ENCODE measurements at regions not wholly inside any gene's neighbourhood (a gene's known extent, or its start where the extent isn't known, plus 50 kb on each side); places are given as distances from the start of the nearest gene placed in this dataset.
"Not testable (repeated sequence)": the region's sequence is repeated elsewhere in the genome, so short reads cannot be mapped to it uniquely, and the experiment has no call there.

DNA sequence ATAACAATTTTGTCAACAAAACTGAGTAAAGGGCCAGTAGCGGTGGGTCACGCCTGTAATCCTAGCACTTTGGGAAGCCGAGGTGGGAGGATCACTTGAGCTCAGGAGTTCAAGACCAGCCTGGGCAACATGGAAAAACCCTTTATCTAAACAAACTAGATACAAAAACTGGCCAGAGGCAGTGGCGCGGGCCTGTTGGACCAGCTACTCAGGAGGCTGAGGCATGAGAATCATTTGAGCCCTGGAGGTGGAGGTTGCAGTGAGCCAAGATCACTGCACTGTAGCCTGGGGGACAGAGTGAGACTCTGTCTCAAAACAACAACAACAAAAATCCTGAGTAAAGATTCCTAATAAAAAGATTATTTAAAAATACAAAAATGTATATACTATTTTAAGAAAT lies 583.1 kb downstream of the KCNJ2 start:
- ATAC-seq: not testable (repeated sequence)

DNA sequence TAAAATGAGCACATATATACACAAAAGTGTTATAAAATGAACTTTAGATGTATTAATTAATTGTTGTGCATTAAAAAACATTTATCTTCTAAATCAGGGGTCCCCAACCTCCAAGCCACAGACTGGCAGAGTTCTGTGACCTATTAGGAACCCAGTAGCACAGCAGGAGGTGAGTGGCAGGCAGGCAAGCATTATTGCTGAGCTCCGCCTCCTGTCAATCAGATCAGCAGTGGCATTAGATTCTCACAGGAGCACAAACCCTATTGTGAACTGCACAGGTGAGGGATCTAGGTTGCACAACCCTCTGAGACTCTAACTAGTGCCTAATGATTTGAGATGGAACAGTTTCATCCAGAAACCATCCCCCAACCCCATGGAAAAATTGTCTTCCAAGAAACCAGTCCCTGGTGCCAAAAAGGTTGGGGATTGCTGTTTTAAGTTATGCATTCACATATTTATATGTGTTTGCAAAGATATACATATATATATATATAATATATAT lies 583.7 kb downstream of the KCNJ2 start:
- no peak for ATAC-seq

DNA sequence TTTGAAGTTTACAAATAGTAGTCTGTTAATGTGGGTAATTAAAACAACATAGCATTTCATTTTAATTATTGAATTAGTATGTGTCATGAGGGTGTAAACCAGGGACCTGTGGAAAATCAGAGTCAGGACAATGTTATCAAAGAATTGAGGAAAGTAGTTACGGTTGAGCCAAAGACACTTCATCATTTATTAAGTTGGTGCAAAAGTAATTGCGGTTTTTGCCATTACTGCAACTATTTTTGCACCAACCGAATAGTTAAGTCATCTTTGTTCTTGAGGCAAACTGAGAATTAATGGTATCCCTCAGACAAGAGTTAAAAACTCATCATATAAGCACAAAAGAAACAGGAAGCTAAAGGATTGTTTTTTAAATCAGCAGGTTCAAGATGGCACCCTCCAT lies 593.7 kb downstream of the KCNJ2 start:
- no peak for ATAC-seq

DNA sequence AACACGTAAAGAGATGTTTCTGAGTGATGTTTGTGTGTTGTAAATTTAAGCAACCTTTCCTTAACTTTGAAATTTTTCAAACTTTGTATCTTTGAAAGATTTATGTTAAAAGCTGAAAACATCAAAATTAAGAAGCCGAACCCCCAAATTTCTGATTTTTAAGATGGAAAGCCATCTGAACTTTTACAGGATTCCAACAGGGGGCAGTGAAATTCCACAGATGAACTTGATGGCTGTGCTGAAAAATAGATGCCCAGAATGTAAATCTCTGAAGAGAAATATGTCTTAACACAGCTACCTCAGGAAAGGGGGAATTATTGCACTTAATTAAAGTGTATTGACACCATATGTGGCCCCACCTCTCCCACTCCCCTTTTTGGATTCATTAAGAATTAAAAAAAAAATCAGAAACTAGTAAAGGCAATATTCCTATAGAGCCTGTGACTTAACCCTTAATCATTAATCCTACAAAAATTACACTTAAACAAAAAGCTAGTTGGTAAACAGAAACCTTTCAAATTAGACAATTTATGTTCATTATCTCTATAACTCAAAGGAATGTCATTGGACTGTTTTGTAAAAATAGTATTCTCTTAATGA lies 597.9 kb downstream of the KCNJ2 start:
- ATAC-seq: no peak

DNA sequence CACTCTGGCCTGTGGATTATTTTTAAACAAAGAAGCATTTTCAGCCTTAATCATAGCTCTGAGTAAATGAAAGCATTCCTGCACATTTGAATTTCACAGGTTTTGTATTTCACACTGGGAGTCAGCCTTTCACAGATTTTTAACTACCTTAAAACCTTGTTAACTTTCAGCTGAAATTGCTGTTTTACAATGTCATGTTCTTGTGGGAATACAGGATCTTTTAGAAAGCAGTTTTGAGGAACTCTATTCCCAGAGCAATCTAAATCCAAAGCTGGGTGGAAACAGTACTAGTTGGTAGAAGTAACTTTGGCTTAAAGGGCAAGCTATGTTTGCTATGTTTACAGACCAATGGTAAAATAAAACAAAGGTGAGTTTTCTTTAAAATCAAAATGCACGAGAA lies 600.6 kb downstream of the KCNJ2 start:
- ATAC-seq: no peak

DNA sequence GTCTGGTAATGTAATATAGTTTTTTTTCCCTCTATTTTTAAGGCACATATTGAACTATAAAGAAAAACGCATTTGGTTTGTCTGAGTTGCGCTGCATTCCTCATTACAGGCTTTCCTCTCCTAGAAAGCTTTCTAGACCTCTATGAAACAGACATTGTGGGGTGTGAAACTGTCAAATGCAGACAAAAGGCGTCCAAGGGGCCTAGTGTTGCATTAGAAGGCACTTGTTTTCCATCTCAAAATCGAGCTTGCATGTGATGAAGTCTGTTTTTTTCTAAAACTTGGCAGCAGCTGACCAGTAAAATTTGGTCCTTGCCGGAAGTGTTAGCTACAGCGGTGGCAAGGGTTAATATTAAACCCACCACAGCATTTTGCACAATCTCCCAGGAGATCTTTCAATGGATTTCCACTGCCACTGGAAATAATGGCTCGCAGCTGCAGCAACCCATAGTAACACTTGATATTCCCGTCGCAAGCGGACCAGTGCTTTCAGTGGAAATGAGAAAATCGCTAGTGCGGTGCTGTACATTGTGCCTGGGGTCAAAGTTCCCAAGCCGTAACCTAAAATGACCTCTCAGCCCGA lies 602.6 kb downstream of the KCNJ2 start:
- no peak for ATAC-seq

DNA sequence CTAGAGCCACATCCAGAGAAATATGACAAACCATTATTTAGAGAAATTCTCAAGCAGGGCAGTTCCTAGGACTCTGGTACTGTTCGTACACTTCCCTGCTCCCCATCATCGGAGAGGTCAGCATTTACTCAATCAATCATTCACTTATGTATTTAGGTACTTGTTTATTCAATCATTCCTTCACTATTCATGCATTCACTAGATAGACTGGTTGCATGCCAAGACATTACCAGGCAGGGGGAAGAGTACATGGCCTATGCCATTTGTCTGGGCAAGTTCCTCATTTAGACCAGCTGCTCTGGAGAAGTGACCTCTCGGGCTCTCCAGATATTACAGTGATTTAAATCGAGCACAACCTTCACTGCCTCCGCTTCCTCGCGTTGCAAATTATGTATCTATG lies 603.4 kb downstream of the KCNJ2 start:
- no peak for ATAC-seq

DNA sequence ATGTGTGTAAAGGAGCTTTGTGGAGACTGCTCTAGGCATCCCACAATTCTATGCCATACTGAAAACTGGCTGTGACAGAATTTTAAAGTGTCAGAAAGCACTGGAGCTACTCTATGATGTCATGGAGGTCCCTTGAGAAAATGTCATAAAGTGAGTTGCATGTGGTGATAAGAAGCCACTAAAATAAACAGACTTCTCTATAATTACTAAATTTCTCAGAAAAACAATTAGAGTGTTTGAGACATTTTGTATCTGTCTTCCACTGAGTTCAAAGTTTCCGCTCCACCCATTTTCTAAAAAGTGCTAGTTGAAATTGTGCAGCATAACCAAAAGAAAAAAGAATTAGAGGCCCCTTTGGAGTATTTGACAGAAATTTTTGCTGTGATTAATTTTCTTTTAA lies 603.9 kb downstream of the KCNJ2 start:
- no peak for ATAC-seq

DNA sequence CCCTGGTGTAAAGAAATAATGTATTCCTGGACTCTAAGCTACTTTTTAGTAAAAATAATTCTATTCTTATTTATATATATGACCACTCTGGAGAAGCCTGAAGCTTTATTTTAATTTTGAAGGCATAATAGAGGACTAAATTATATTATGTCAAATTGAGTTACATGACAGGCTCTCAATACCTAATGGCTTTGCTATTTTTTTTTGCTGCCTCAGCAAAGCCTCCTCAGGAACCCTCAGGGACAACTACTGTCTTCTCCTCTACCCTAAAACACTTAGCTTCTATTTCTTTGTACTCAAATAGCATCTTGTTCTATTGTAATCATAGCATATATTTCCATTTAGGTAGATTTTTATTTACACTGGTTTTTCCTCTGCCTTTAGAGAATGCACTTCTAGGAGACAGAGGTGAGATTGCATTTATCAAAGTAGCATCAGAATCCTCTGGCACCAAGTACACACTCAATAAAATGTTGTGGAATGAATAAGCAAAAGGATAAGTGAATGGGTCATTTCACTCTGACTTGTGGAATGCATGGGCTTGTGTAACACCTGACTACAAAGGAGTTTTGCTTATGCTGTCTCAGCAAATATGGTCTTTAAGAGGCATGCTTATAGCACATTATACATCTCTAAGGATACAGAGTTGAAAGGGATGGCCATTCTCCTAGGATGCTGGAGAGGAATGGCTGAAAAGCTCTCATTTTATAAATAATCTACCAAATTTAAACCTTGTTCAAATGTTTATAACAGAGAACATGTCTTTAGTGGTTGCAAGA lies 605.2 kb downstream of the KCNJ2 start:
- ATAC-seq: no peak

DNA sequence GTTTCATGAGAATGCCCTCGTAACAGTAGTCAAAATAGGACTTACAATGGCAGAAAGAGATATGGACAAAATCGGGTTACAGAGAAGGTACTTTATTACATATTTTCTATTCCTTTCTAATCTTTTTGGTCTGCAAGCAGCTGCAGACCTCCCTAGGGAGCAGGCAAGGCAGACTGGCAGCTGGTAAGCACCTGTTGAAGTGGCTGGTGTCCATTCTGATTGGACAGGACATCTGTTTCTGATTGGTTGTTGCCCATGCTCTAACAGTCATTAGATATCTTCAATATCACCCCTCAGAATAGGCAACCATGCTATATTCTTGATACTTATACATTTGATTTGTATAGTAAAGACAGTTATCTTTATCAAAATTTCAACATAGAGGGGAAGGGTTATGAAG lies 606.3 kb downstream of the KCNJ2 start:
- ATAC-seq: no peak

DNA sequence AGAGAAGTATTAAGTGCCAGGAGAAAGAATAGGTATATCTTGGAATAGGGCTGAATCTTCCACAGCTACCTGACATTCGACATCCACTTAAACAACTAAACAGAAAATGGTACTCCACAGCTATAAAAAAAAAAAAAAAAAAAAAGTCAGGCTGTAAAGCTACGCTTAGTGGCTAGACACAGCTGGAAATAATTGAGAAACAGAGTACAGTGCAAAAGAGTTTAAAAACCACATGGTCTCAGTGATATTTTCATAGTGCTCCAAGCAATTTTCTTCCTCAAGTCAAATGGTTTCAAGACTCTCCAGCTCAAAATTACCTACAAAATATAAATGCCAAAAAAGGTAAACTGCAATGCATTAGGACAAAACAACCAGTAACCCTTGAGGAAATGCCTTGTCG lies 607.1 kb downstream of the KCNJ2 start:
- ATAC-seq: no peak

DNA sequence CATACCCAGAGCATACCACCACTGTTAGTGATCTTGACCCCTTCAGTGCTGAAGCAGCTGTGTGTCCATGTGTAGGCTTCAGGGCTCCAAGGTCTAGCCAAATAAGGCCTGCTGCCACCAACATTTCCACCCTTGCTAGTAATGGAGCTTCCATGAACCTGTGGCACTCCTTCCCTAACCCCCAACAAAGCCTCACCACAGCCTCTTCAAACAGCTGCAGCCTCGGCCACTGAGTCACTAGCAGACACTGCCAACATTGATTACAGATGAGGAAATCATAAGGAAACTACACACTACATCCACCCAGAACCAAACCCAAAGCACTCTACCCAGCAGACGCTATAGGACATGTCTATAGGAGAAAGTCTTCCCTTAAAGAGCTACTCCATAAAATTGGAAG lies 610.7 kb downstream of the KCNJ2 start:
- no peak for ATAC-seq

DNA sequence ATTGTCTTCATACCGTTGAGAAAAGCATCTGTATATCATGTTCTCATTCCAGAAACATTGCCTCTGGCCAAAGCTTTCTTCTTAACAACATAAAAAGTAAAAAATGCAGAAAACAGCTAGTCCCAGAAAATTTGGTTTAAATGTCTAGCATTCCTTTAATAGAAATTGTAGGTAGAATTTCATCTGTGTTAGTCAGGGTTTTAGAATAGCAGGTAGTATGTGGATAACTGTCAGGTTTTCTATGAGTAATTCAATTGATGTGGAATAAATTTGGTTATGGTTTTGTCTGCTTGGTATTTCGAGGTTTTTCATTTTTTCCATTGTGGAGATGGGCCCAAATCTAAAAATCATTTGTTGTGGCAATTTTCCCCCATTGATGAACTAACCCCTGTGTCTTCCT lies 616.7 kb downstream of the KCNJ2 start:
- ATAC-seq: no peak

DNA sequence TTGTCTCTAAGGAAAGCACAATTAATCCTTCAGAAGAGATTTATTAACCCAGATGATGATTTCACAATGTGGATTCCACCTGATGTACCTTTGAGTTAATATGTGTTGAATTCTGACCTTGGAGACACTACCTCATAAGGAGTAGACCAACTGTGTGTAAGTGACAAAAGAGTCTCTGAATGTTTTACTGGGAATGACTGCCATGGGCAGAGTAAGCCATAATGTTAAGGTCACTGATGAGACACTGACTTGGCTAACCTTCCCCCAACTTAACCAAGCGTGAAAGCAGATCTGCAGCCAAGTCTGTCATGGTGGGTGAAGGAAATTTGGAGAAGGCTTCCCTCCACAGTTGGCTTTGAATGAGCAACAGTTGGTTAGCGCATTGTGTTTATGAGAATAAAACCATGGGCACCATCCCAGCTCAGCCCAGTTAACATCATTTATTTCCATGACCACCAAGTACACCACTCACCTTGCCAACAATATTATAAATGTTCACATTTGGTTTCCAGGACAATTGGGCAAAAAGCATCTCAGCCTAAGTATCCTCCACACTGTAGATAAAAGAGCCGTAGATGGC lies 618.5 kb downstream of the KCNJ2 start:
- no peak for ATAC-seq

DNA sequence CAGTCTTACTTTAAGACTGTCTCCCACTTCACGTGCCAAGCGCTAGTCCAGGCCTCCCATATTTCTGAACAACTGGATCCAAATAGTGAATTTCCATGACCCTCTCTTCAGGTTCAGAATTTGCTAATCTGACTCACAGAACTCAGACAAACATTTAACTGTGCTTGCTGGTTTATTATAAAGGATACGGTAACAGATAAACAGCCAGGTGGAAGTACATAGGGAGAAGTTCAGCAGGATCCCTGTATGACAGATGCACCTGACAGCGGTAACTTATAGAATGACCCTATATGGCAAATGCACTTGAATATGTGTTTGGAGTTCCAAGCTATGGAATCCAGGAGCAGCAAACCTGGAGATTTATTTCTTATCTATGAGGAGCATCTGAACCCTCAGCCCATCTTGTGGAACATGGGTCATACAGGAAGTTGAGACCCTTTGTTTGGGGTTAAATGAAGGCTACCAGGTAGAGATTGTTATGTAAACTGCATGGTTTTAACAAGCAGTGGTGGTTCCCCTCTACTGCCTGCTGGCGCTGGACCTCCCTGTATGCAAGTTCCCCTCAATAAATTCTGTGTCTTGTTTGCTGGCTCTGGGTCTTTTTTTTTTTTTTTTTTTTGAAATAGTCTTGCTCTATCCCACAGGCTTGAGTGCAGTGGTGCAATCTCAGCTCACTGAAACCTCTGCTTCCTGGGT lies 622.6 kb downstream of the KCNJ2 start:
- ATAC-seq: no peak

DNA sequence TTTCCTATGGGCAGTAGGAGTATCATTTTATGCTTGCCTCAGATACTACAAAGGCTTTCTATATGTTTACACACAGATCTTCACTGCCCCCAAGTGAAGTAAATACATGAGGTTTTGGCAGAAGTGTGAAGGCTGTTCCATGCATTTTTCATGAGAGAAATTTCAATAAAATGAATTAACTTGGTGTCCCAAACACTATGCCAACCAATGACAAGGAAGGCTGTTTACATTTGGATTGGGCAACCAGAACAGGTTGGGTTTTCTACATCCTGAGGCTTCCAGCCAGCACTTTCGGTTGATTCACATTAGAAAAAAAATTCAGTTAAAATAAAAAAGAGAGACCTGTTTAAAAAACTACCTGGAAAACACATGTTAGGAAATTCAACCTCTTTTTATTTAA lies 625.4 kb downstream of the KCNJ2 start:
- ATAC-seq: no peak

DNA sequence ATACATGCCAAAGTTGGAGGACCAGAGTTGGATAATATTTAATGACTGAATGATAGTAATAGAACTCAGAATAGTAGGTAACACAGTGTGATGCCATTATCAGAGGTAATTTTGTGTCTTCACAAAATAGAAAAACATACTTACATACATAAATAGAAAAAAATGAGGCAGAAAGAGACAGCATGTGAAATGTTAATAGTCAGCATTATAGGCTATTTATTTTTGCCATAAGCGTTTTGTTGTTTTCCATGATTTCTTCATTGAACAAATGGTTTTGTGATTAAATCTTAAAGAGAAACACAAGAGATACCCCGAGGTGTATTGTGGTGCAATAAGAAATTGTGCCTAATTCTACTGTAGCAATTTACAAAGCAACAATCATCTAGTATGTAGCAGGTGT lies 626.3 kb downstream of the KCNJ2 start:
- no peak for ATAC-seq

DNA sequence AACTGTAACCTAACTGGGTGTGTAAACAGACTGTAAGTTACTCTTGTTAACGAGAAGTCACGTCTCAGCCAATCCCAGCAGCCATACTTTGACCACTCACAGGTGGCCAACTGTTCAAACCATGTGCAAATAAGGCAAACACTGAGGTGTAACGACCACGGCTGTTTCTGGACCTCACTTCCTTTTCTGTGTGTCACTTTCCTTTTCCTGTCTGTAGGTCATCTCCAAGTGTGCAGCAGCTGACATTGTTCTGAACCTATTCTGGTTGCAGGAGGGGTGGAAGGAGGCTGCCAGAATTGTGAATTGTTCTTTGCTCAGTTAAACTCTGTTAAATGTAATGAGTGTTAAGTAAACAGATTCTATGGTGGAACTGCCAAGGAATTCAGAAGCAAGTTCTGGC lies 627.4 kb downstream of the KCNJ2 start:
- no peak for ATAC-seq

DNA sequence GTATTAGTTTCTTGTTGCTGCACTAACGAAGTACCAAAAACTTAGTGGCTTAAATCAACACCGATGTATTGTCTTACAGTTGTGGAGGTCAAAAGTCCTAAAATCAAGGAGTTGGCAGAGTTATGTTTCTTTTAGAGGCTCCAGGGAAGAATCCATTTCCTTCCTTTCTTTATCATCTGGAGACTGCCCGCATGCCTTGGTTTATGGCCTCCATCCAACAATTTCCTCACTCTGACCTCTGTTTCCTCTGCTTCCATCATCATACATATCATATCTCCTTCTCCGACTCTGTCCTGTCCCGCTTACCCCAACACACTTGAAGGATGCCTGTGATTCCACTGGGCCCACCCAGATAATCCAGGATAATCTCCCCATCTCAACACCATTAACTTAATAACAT lies 627.8 kb downstream of the KCNJ2 start:
- ATAC-seq: no peak

DNA sequence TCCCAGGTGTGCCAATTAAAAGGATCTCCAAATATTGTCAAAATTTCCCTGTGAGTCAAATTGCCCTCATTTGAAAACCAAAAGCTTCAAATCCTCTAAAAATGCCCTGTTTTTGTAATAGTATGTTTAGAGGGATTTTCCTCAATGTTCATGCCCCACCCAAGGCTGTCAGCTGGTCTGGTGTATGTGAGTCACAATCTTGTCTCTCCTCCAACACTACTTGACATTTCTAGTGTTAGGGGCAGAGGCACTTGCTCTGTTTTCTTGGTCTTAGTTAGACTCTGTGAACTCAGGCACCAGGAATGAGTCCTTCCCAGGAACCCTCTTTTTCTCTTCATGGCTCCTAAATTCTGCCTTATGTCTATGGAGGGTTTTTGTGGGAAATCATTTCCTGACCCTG lies 634.8 kb downstream of the KCNJ2 start:
- ATAC-seq: no peak

DNA sequence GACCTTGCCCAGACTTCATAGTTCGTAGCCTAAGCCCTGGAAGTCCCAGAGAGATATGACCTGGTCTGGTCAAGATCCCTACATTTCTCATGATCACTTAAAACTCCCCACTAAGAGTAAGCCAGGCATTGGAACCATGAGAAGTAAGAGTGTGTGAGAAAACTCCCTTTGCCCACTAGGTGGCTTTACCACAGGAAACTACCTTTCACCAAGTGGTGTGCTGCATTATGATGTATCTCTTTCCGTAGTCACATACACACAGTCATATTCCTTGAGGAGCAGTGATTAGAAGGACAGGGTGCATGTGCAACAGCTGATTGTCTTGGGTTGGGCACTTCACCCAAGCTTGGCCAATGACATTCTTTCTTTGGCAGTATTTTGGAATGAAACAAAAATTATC lies 639.3 kb downstream of the KCNJ2 start:
- no peak for ATAC-seq

DNA sequence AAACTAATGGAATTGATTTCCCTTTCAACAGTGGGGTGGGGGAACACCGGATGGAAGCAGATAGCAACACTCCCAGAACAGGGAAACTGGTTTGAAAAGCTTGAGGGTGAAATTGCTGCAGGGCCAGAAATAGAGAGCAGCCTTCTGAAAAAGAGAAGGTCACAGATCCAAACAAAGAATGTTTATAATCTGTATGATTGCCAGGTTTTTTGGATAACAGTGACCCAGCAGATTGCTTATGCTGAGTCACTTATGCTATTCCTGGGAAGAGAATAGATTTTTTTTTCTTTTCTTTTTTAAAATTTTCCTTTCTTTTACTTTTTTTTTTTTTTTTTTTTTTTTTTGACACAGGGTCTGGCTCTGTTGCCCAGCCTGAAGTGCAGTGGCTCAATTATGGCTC lies 641.3 kb downstream of the KCNJ2 start:
- ATAC-seq: no peak

DNA sequence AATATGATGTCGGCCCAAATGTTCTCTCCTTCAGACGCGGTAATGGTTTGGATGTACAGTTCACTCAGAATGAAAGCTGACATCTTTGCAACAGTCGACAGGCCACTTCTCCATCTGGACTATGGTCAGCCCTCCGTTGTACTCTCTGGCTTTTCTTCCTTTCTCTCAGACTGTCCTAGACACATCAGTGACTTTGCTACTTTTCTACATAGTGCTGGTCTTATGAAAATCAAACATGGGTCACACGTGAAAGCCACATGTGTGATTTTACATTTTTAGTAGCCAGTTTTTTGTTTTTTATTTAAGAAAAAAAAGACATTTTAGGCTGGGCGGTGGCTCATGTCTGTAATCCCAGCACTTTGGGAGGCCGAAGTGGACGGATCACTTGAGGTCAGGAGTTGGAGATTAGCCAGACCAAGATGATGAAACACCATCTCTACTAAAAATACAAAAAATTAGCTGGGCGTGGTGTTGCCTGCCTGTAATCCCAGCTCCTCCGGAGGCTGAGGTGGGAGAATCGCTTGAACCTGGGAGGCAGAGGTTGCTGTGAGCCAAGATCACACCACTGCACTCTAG lies 644.1 kb downstream of the KCNJ2 start:
- no peak for ATAC-seq
